Uterus (tissue), 3 donors: ENCODE measurements at regions not wholly inside any gene's neighbourhood (a gene's known extent, or its start where the extent isn't known, plus 50 kb on each side); places are given as distances from the start of the nearest gene placed in this dataset.
"Not testable (repeated sequence)": the region's sequence is repeated elsewhere in the genome, so short reads cannot be mapped to it uniquely, and the experiment has no call there.

Source experiments
- DNase-seq, 2 donors: peaks; one replicate each; pipeline ENCODE4 v3.0.0-alpha.2; 2019 to 2020
- H3K27ac ChIP-seq, 2 donors: fragments of 200-600 bp; sonication (generic); 1 replicate in 1 of 2; 2 replicates in 1 of 2; pipeline ENCODE4 v1.5.1; 2016 to 2018
- H3K27me3 ChIP-seq, 2 donors: fragments of 200-600 bp; sonication (generic); one replicate each; pipeline ENCODE4 v1.5.1; 2018 to 2019; ENCODE audit warnings: control low read depth in 1 of 2
- H3K36me3 ChIP-seq, 2 donors: fragments of 200-600 bp; sonication (generic); one replicate each; pipeline ENCODE4 v1.5.1; 2019; ENCODE audit warnings: control low read depth in 1 of 2
- H3K4me1 ChIP-seq, 2 donors: fragments of 200-600 bp; sonication (generic); one replicate each; pipeline ENCODE4 v1.5.1; 2018 to 2019; ENCODE audit warnings: control low read depth in 1 of 2
- H3K4me3 ChIP-seq, 2 donors: fragments of 200-600 bp; sonication (generic); 1 replicate in 1 of 2; 2 replicates in 1 of 2; pipeline ENCODE4 v1.5.1; 2018 to 2019; ENCODE audit warnings: mild to moderate bottlenecking in 1 of 2
- H3K9me3 ChIP-seq, 2 donors: fragments of 200-600 bp; sonication (generic); one replicate each; pipeline ENCODE4 v1.5.1; 2019; ENCODE audit warnings: control low read depth in 1 of 2
- POLR2A ChIP-seq, 2 donors: fragments of 450-650 bp; IDR thresholded peaks; one replicate each; pipeline ENCODE4 v1.6.1; 2016; ENCODE audit warnings: antibody characterized with exemption in 2 of 2, mild to moderate bottlenecking in 1 of 2, moderate library complexity in 1 of 2
- intact Hi-C: fragments of 100-400 bp; cut with DNase I; formaldehyde crosslinking; loops from one replicate; pipeline ENCODE4 v1.15.1; 2023; ENCODE audit warnings: low total_unique reads
- TF ChIP-seq, protein P1 (sequence below), 4 experiments: fragments of 200-600 bp in 2 of 4; fragments of 450-650 bp in 2 of 4; sonication (generic) in 2 of 4; IDR thresholded peaks; one replicate each; pipeline ENCODE4 v1.5.1; 2016 to 2019; ENCODE audit warnings: antibody characterized with exemption in 4 of 4, mild to moderate bottlenecking in 2 of 4, moderate library complexity in 1 of 4
- donor health status: DM: yes; HTN: yes; CAD: no.

DNA sequence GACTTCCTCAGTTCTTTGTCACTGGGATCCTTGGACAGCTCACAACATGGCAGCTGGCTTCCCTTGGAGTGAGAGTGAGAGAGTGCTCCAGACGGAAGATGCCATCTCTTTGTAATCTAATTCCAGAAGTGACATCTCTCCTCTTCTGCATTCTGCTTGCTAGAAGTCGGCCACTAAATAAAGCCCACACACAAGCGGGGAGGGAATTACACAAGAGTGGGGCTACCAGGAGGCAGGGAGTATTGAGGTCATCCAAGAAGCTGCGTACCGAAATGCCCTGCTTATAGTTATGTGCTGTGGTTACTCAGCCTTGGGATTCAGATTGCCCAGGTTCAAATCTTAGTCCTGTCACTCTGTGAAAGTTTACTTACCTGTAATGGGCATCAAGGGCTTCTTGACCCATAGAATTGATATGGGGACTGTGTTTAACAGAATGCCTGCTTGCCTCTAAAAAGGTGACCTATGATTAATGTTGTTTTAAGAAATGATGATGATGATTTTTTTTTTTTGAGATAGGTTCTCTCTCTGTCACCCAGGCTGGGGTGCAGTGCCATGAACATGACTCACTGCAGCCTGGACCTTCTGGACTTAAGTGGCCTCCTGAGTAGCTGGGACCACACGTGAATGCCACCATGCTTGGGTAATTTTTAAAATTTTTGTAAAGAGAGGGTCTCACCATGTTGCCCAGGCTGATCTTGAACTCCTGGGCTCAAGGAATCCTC, 120.9 kb upstream of the HS3ST2 start:
- H3K27me3 ChIP-seq = no peaks in the 10 kb centered on the region
- TF ChIP-seq, protein P1, sequence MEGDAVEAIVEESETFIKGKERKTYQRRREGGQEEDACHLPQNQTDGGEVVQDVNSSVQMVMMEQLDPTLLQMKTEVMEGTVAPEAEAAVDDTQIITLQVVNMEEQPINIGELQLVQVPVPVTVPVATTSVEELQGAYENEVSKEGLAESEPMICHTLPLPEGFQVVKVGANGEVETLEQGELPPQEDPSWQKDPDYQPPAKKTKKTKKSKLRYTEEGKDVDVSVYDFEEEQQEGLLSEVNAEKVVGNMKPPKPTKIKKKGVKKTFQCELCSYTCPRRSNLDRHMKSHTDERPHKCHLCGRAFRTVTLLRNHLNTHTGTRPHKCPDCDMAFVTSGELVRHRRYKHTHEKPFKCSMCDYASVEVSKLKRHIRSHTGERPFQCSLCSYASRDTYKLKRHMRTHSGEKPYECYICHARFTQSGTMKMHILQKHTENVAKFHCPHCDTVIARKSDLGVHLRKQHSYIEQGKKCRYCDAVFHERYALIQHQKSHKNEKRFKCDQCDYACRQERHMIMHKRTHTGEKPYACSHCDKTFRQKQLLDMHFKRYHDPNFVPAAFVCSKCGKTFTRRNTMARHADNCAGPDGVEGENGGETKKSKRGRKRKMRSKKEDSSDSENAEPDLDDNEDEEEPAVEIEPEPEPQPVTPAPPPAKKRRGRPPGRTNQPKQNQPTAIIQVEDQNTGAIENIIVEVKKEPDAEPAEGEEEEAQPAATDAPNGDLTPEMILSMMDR (IDR thresholded peaks at IDR 0.05) = no peak
- TF ChIP-seq POLR2A (IDR thresholded peaks at IDR 0.05) = no peak
- no peaks in the 10 kb centered on the region for H3K36me3 ChIP-seq
- intact Hi-C loops = loop anchor here (5.0 kb wide), 1 partner anchor 1131 kb away; no protein-coding TSS in a partner anchor
- no peak overlapping the region for H3K27ac ChIP-seq
- no peaks in the 10 kb centered on the region for H3K4me1 ChIP-seq
- H3K9me3 ChIP-seq = no peaks in the 10 kb centered on the region
- no peak overlapping the region for H3K4me3 ChIP-seq
- no peak for DNase-seq

DNA sequence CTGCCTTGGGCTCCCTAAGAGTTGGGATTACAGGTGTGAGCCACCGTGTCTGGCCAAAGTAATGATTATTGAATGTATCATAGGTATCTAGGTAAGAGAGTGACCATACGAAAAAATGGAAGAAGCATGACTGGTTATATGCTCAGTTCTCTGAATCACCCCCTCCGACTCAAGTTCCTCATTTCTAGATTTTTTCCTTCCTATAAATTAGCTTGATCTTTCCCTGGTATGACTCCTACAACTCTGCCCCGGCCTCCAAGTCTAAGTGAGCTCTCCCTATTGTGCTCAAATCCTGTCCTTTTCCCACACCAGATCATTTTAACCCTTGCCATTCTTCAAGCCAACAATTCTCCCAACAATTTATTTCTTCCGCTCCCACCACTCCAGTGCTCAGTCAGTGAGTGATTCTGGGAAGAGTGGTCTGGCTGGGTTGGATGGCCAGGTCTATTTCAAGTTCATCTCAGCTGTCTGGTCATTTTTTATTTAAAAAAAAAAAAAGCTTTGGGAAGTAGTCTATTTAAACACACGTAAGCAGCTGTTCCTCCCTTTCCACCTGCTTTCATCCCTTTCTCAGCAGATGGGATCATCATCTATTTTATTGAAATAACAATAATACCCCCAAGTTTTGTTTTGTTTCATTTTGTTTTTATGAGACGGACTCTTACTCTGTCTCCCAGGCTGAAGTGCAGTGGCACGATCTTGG, 120.2 kb upstream of the HS3ST2 start:
- no peaks in the 10 kb centered on the region for H3K36me3 ChIP-seq
- no peak overlapping the region for H3K4me3 ChIP-seq
- H3K4me1 ChIP-seq = no peaks in the 10 kb centered on the region
- intact Hi-C loops = loop anchor here (5.0 kb wide), 1 partner anchor 1131 kb away; no protein-coding TSS in a partner anchor
- no peak for DNase-seq
- no peaks in the 10 kb centered on the region for H3K9me3 ChIP-seq
- peak overlapping the region in 1 of 2 donors; percentile 73 for H3K27ac ChIP-seq
- no peak for TF ChIP-seq POLR2A (IDR thresholded peaks at IDR 0.05)
- TF ChIP-seq, protein P1 (IDR thresholded peaks at IDR 0.05) = no peak
- H3K27me3 ChIP-seq = no peaks in the 10 kb centered on the region

DNA sequence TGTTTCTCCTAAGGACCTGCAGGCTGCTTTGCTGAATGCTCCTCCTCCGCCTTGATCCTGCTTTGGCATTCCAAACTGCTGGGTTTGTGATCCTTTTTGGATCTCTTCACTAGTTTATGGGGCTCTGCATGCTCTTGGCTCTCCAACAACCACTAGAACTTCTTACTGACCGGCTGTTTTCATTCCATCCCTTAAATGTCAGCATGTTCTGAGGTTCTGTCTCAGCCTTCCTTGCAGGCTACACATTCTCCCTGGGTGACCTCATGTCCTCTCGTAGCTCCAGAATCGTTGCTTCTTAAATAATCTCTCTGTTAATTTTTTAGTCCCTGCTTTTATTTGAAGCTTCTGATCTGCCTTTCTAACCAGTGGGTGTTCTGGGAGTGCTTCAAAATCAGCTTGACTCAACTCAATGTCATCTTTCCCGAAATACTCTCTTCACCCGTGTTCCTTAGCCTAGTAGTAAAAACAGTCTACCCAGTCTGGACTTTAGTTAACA, 119.0 kb upstream of the HS3ST2 start:
- H3K27ac ChIP-seq = peak overlapping the region; percentile 61 to 73
- H3K4me1 ChIP-seq = no peaks in the 10 kb centered on the region
- no peaks in the 10 kb centered on the region for H3K27me3 ChIP-seq
- peak; percentile 29 to 56 for DNase-seq
- no peaks in the 10 kb centered on the region for H3K36me3 ChIP-seq
- no peak overlapping the region for H3K4me3 ChIP-seq
- TF ChIP-seq, protein P1 (IDR thresholded peaks at IDR 0.05) = no peak
- no peak for TF ChIP-seq POLR2A (IDR thresholded peaks at IDR 0.05)
- H3K9me3 ChIP-seq = no peaks in the 10 kb centered on the region
- intact Hi-C loops = loop anchor here (5.0 kb wide), 1 partner anchor 1133 kb away; no protein-coding TSS in a partner anchor

DNA sequence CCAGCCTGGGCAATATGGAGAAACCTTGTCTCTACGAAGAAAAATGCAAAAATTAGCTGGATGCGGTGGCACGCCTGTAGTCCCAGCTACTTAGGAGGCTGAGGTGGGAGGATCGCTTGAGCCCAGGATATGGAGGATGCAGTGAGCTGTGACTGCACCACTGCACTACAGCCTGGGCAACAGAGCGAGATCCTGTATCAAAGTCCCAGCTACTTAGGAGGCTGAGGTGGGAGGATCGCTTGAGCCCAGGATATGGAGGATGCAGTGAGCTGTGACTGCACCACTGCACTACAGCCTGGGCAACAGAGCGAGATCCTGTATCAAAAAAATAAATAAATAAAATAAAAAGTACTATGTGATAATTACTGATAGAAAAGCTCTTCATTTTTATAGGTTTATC, 118.2 kb upstream of the HS3ST2 start:
- H3K27ac ChIP-seq = peak overlapping the region; percentile 61 to 73
- H3K4me3 ChIP-seq, H3K9me3 ChIP-seq, intact Hi-C loops, H3K36me3 ChIP-seq, DNase-seq, H3K4me1 ChIP-seq, H3K27me3 ChIP-seq: not testable (repeated sequence)

DNA sequence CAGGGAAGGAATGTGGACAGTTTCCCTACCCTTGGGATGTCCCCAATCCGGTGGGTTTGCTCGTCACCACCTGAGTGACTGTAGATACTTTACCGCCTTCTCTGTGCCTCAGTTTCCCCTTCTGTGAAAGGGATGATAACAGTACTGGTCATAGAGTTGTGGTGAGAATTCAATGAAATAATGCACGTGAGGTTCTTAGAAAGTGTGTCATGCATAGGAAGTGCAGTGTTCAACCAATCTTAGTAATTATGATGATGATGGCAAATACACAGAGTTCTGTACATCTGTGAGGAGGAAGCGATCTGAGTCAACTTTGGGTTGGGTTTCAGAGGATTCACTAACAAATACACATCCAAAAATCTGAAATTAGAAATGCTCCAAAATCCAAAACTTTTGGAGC, 114.6 kb upstream of the HS3ST2 start:
- H3K27ac ChIP-seq = no peak overlapping the region
- no peaks in the 10 kb centered on the region for H3K36me3 ChIP-seq
- DNase-seq = no peak
- intact Hi-C loops = no loop called here
- no peaks in the 10 kb centered on the region for H3K27me3 ChIP-seq
- no peaks in the 10 kb centered on the region for H3K9me3 ChIP-seq
- TF ChIP-seq POLR2A (IDR thresholded peaks at IDR 0.05) = no peak
- TF ChIP-seq, protein P1 (IDR thresholded peaks at IDR 0.05) = no peak
- H3K4me1 ChIP-seq = no peaks in the 10 kb centered on the region
- H3K4me3 ChIP-seq = no peak overlapping the region
